GM19468 (cell line): ENCODE measurements at regions not wholly inside any gene's neighbourhood (a gene's known extent, or its start where the extent isn't known, plus 50 kb on each side); places are given as distances from the start of the nearest gene placed in this dataset.

Experiments
- ATAC-seq: cut with Tn5 transposase; IDR thresholded peaks from one replicate; pipeline ENCODE4 v1.9.1; 2021; ENCODE audit warnings: mild to moderate bottlenecking, moderate library complexity, moderate number of reproducible peaks; ENCODE audit not compliant: unreplicated experiment; ENCODE audit errors: extremely low read depth

- ATAC-seq, result no peak
Observed at GRCh38 chr5:90000351-90000750, 409.2 kb downstream of the CETN3 start.

GRCh38 chr5:89998519-89999305, 410.8 kb downstream of the CETN3 start:
- ATAC-seq, result no peak

GRCh38 chr5:89996890-89997289, 412.7 kb downstream of the CETN3 start:
- ATAC-seq, result no peak

DNA sequence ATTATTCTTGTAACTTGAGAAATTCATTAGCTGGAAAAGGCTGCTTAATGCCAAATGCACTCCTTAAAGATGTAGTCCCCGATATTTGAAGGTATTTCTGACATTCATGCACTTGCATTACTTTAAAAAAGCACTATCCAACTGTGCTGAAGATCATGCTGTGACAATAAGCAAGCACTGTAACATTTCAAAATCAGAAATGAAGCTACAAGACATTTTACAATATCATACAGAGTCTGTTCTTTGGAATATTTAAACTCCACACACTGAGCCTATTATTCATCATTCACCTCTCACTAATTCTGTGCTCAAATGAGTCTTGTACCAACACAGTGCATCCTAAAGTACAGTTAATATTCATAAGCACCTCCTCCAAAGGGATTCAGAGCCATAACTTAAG, 413.2 kb downstream of the CETN3 start:
- no peak for ATAC-seq

GRCh38 chr5:89994266-89994665, 415.3 kb downstream of the CETN3 start:
- no peak for ATAC-seq

DNA sequence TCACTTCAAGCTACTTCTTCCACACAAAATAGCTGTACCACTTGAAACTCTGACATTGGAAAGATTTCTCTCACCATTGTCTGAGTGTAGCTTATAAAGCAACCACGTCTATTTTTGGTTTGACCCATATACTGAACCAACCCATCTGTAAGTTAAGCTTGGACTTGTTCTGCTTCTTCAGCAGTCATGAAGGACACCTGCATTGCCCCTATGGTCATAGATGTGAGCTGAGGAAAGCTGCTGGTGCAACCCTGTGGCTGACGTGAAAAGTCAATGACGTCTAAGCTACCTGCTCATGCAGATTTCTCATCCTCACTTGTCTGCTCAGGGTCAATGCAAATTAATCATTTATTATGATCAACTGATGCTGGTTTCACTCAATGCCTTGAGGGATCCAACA, 417.4 kb downstream of the CETN3 start:
- no peak for ATAC-seq

- ATAC-seq, result no peak
Observed at GRCh38 chr5:89991592-89991991, 418.0 kb downstream of the CETN3 start.

DNA sequence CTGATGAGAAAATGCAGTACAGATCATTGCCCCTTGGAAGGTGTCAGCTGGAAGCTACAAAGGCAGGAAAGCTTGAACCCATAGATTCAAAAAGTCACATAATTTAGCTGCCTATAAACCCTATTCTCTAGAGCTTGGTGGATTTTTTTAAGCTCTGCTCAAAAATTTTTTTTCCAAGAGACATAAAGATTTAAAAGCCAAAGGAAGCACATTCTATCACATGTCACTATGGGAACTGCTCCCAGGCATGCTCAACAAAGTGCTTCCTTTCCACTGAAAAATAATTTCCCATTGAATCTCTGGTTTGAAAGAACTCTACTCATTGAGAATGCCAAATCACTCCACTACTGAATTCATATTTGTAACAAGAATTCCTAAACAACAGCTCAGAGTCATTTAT, 419.8 kb downstream of the CETN3 start:
- no peak for ATAC-seq

DNA sequence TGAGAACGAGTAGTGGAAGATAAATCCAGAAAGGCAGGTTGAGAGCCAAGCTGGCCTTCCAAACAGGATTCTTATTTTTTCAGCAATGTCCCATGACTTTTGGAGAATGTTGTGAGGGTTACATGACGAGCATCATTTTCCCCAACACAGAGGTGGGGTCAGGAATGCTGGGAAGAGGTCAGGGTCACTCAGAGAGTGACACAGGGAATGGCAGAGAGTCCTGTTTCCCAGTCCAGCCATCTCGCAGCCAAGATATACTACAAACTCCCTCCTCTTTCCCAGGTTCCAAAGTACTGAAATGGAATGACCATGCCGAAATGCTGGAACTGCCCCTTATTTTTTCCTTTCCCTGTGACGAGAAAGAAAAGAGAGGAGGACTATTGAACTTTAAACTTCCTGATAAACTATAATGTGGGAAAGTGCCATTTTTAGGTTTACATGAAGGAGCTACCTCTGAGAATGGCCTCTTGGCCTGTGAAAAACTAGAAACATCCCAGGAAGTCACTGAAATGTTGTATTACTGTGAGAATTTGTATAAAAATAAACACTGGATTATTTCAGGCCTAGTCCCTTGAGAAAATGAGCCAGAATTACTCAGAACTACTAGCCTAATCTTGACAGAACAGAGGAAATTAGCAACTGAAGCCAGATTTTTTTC, 420.4 kb downstream of the CETN3 start:
- no peak for ATAC-seq

DNA sequence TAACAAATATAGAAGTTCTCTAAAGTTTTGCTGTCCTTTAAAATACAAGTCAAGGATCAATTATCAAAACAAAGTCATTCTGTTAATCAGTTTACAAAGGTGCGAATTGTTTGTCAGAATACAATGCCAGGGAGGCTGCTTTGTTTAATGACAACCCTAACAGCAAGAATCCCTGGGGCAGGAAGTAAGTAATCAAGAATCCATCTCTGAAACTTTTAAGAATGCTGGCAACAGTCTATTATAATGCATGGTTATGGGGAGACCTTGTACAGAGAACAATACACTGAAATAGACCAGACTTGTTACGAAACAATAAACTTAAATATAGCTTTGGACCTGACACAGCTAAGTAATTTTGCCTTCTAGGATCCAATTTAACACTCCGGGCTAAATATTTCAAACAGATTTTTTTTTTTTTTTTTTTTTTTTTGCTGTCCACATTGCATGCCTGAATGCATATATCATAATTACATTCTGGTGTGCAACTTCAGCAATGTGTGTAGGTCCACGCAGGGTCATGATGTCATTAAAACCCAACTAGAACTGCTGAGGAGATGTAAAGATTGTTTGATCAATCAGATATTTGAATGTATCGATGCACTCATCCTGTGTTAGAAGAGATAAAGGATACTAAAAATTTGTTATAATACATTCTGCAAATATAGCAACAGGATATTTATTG, 421.3 kb downstream of the CETN3 start:
- ATAC-seq, result no peak

- no peak for ATAC-seq
Observed at GRCh38 chr5:89983216-89983615, 426.3 kb downstream of the CETN3 start.

DNA sequence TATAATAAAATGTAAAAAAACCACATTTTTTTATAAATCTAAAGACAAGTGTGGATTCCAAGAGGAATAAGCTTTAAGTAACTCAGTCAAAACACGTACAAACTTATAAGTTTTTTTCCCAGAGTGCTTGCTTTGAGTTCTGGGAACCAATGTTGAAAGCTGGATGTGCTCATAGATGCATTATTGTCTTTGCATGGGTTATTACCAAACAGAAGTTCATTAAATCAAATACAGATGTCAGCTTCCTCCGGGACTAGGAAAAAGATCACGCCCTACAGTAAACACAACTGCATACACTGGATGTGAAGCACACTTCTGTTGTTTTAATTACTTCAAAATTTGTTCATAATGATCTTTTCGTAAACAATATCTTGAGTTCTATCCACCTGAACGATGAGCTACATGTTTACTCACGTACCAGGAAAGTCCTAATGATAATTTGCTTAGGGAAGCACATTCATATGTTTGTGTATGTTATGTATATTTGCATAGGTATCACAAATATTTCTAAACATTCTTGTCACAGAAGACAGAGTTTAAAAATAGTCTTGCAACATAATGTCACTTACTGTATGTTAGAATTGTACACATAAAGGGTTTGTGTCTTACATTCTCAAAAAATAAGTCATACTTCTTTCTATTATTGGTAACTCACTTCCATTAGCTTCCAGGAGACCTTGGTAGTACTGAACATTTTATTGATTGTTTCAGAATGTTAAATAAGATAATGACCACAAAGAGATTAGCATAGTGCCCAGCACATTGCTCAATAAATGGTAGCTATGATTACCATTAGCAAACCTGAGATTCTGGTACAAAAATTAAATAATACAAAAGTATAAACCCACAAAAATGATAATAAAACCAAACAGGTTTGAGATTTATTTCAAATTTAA, 427.4 kb downstream of the CETN3 start:
- no peak for ATAC-seq

DNA sequence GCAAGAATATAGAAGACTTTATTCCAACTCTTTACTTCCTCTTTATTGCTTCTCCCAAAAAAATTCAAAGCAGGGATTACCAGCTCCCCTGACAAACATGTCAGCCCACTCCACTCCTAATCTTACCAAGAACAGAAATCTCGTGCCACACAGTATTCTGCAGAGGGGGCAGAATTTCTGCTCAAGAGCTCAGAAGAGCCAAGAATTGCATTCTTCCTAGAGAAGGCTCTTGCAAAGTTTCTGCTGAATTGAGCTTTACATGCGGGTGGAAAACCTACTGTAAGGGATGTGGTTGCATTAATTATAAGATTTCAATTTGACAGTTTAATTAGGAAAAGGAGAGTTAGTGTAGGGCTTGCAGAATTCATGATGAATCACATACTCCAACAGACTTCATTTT, 428.5 kb downstream of the CETN3 start:
- ATAC-seq, result no peak

DNA sequence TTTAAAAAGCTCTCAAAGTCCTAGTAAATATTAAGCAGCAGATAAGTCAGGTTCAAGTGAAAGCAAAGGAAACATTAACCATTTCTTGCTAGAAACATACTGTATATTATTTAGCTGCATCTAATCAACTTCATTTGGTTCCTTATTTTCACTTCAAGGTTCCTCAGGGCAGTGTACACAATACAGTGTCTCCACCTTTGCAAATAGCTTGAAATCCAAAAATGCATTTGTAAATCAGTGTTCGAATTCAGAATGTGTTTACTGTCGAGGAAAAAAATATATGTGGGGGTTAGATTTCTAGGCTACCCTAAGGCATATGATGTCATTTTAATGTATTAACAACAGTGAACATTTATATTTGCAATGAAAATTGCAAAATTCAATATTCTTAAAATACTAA, 436.0 kb downstream of the CETN3 start:
- no peak for ATAC-seq

DNA sequence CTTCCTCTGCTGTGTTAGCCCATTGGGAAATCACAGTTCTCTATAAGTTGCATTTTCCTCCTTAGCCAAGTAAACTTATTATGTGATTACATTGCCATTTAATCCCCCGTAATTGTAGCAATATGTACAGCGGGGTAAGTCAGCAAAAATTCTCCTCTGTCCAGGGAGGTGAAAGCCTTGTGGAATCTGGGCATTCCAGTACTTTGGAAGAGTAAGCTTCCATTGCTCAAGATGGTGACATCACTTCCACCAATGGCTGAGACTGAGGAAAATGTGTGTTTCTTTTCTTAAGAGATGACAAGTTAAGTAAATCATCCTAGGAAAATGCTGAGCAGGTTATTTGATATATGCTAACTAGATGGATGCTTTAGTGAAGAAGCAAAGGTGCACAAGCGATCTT, 436.7 kb downstream of the CETN3 start:
- ATAC-seq, result no peak

GRCh38 chr5:89968958-89969381, 440.6 kb downstream of the CETN3 start:
- ATAC-seq, result no peak

DNA sequence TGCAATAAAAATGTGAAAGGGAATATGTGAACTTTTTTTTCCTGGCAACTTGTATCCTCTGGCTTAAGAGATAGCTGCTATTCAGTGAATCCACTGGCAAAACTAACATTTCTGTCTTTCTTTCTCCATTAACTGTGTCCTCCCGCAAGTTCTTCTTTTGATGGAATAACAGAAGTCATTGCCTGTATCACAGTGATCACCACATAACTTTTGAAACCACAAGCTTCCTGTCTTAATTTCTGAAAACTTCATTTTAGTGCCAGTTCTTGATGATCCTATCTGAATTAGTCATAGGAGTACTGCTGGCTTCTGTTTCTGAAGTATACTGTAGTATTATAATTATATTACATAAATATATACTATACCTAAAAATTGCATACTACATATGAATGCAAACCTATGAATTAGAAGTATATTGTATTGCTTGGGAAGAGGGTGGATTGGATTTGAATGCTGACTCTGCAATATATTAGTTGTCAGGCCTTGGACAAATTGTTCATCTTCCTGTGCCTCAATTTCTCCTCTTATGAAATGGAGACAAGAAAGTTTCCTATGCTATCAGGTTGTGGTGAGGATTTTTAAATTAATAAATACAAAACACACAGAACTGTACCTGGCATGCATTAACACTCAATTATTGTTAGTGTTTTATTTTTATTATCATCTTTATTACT, 441.6 kb downstream of the CETN3 start:
- ATAC-seq, result no peak

- ATAC-seq, result no peak
Observed at GRCh38 chr5:89956838-89957237, 452.7 kb downstream of the CETN3 start.

GRCh38 chr5:89954916-89955315, 454.6 kb downstream of the CETN3 start:
- no peak for ATAC-seq

DNA sequence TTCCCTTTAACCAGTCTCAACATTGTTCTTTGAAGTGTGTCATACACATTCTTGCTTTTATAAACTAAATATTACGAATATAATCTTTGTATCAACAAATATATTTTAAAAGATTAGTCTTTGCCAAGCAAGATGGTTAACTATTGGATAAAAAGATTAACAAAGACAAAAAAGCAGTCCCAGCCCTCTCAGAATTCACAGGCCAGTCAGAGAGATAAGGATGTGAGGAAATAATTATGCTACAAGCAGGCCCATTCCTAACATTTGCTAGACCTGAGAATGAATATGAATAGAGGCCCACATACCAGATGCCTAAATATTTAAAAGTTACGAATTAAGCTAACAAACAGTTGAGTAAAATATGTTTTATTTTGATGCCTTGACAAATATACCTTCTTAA, 457.7 kb downstream of the CETN3 start:
- ATAC-seq, result no peak
